ENCODE measurements at regions not wholly inside any gene's neighbourhood (a gene's known extent, or its start where the extent isn't known, plus 50 kb on each side); places are given as distances from the start of the nearest gene placed in this dataset.
A peak's percentile ranks its signal among the peaks of the same experiment; 100 is the strongest.
"Not testable (repeated sequence)": the region's sequence is repeated elsewhere in the genome, so short reads cannot be mapped to it uniquely, and the experiment has no call there.

GRCh38 chr3:3303636-3304035 lies 124.1 kb upstream of the CRBN start:
- no peaks in the 10 kb centered on the region for H3K9me3 ChIP-seq (ENCODE audit: low read depth, low read length)
- H3K36me3 ChIP-seq (ENCODE audit: insufficient read depth, low read length), result no peaks in the 10 kb centered on the region
- TF ChIP-seq POLR2AphosphoS5 (IDR thresholded peaks at IDR 0.05; ENCODE audit: borderline replicate concordance, low read depth, low read length), result no peak
- no peak for TF ChIP-seq EZH2 (IDR thresholded peaks at IDR 0.05)
- no peak for TF ChIP-seq FOXP2 (optimal IDR thresholded peaks at IDR 0.05; ENCODE audit: control extremely low read depth, extremely low read length, insufficient read depth)
- H3K9ac ChIP-seq (ENCODE audit: insufficient read length), result no peak overlapping the region
- DNase-seq (ENCODE audit: low read depth, low spot score), result no peak
- no peak overlapping the region for H3K27ac ChIP-seq
- H3K4me3 ChIP-seq, result no peak overlapping the region

- no peak overlapping the region for H3K9ac ChIP-seq (ENCODE audit: insufficient read length)
- no peaks in the 10 kb centered on the region for H3K9me3 ChIP-seq (ENCODE audit: low read depth, low read length)
- H3K36me3 ChIP-seq (ENCODE audit: insufficient read depth, low read length), result no peaks in the 10 kb centered on the region
- H3K27ac ChIP-seq, result no peak overlapping the region
- no peak for TF ChIP-seq FOXP2 (optimal IDR thresholded peaks at IDR 0.05; ENCODE audit: control extremely low read depth, extremely low read length, insufficient read depth)
- TF ChIP-seq EZH2 (IDR thresholded peaks at IDR 0.05), result no peak
- TF ChIP-seq POLR2AphosphoS5 (IDR thresholded peaks at IDR 0.05; ENCODE audit: borderline replicate concordance, low read depth, low read length), result no peak
- no peak for DNase-seq (ENCODE audit: low read depth, low spot score)
- no peak overlapping the region for H3K4me3 ChIP-seq
Measured at GRCh38 chr3:3302964-3303363, 123.5 kb upstream of the CRBN start.

- Histone ChIP-seq H3K27ac (no peak overlapping the region), H3K4me3 (no peak overlapping the region), H3K9me3 (ENCODE audit: low read depth, low read length) (no peaks in the 10 kb centered on the region), H3K36me3 (ENCODE audit: insufficient read depth, low read length) (no peaks in the 10 kb centered on the region), H3K9ac (ENCODE audit: insufficient read length) (no peak overlapping the region)
- DNase-seq (ENCODE audit: low read depth, low spot score), result no peak
- no peak for TF ChIP-seq EZH2 (IDR thresholded peaks at IDR 0.05)
- no peak for TF ChIP-seq FOXP2 (optimal IDR thresholded peaks at IDR 0.05; ENCODE audit: control extremely low read depth, extremely low read length, insufficient read depth)
- TF ChIP-seq POLR2AphosphoS5 (IDR thresholded peaks at IDR 0.05; ENCODE audit: borderline replicate concordance, low read depth, low read length), result no peak
Measured at GRCh38 chr3:3301476-3301875, 122.0 kb upstream of the CRBN start.

GRCh38 chr3:3296979-3297381 lies 117.5 kb upstream of the CRBN start:
- DNase-seq (ENCODE audit: low read depth, low spot score), result peak; percentile 75
- Histone ChIP-seq H3K9me3 (ENCODE audit: low read depth, low read length) (no peaks in the 10 kb centered on the region), H3K27ac (no peak overlapping the region), H3K4me3 (no peak overlapping the region), H3K36me3 (ENCODE audit: insufficient read depth, low read length) (no peaks in the 10 kb centered on the region), H3K9ac (ENCODE audit: insufficient read length) (no peak overlapping the region)
- TF ChIP-seq EZH2 (IDR thresholded peaks at IDR 0.05) (no peak), FOXP2 (optimal IDR thresholded peaks at IDR 0.05; ENCODE audit: control extremely low read depth, extremely low read length, insufficient read depth) (no peak), POLR2AphosphoS5 (IDR thresholded peaks at IDR 0.05; ENCODE audit: borderline replicate concordance, low read depth, low read length) (peak; percentile 36; the same call in 1 of the 2 replicates)

GRCh38 chr3:3295586-3295985 lies 116.1 kb upstream of the CRBN start:
- Histone ChIP-seq H3K36me3 (ENCODE audit: insufficient read depth, low read length) (no peaks in the 10 kb centered on the region), H3K27ac (no peak overlapping the region), H3K9ac (ENCODE audit: insufficient read length) (no peak overlapping the region), H3K9me3 (ENCODE audit: low read depth, low read length) (no peaks in the 10 kb centered on the region), H3K4me3 (no peak overlapping the region)
- no peak for DNase-seq (ENCODE audit: low read depth, low spot score)
- TF ChIP-seq EZH2 (IDR thresholded peaks at IDR 0.05) (no peak), POLR2AphosphoS5 (IDR thresholded peaks at IDR 0.05; ENCODE audit: borderline replicate concordance, low read depth, low read length) (no peak), FOXP2 (optimal IDR thresholded peaks at IDR 0.05; ENCODE audit: control extremely low read depth, extremely low read length, insufficient read depth) (no peak)

- H3K27ac ChIP-seq; H3K36me3 ChIP-seq (ENCODE audit: insufficient read depth, low read length); H3K9me3 ChIP-seq (ENCODE audit: low read depth, low read length); H3K9ac ChIP-seq (ENCODE audit: insufficient read length); H3K4me3 ChIP-seq; DNase-seq (ENCODE audit: low read depth, low spot score): not testable (repeated sequence)
Measured at GRCh38 chr3:3291756-3292283, 112.3 kb upstream of the CRBN start.

GRCh38 chr3:3288255-3288654 lies 108.8 kb upstream of the CRBN start:
- no peak overlapping the region for H3K9ac ChIP-seq (ENCODE audit: insufficient read length)
- no peak for DNase-seq (ENCODE audit: low read depth, low spot score)
- H3K9me3 ChIP-seq (ENCODE audit: low read depth, low read length), result no peaks in the 10 kb centered on the region
- no peak overlapping the region for H3K4me3 ChIP-seq
- no peak overlapping the region for H3K27ac ChIP-seq
- no peaks in the 10 kb centered on the region for H3K36me3 ChIP-seq (ENCODE audit: insufficient read depth, low read length)
- TF ChIP-seq EZH2 (IDR thresholded peaks at IDR 0.05) (no peak), POLR2AphosphoS5 (IDR thresholded peaks at IDR 0.05; ENCODE audit: borderline replicate concordance, low read depth, low read length) (no peak), FOXP2 (optimal IDR thresholded peaks at IDR 0.05; ENCODE audit: control extremely low read depth, extremely low read length, insufficient read depth) (no peak)

GRCh38 chr3:3286014-3286413 lies 106.5 kb upstream of the CRBN start:
- Histone ChIP-seq H3K36me3 (ENCODE audit: insufficient read depth, low read length) (no peaks in the 10 kb centered on the region), H3K9me3 (ENCODE audit: low read depth, low read length) (no peaks in the 10 kb centered on the region), H3K4me3 (no peak overlapping the region), H3K9ac (ENCODE audit: insufficient read length) (no peak overlapping the region), H3K27ac (no peak overlapping the region)
- no peak for DNase-seq (ENCODE audit: low read depth, low spot score)
- no peak for TF ChIP-seq POLR2AphosphoS5 (IDR thresholded peaks at IDR 0.05; ENCODE audit: borderline replicate concordance, low read depth, low read length)
- no peak for TF ChIP-seq EZH2 (IDR thresholded peaks at IDR 0.05)
- no peak for TF ChIP-seq FOXP2 (optimal IDR thresholded peaks at IDR 0.05; ENCODE audit: control extremely low read depth, extremely low read length, insufficient read depth)

- no peaks in the 10 kb centered on the region for H3K9me3 ChIP-seq (ENCODE audit: low read depth, low read length)
- DNase-seq (ENCODE audit: low read depth, low spot score), result no peak
- H3K27ac ChIP-seq, result no peak overlapping the region
- no peak for TF ChIP-seq EZH2 (IDR thresholded peaks at IDR 0.05)
- TF ChIP-seq FOXP2 (optimal IDR thresholded peaks at IDR 0.05; ENCODE audit: control extremely low read depth, extremely low read length, insufficient read depth), result no peak
- TF ChIP-seq POLR2AphosphoS5 (IDR thresholded peaks at IDR 0.05; ENCODE audit: borderline replicate concordance, low read depth, low read length), result no peak
- H3K4me3 ChIP-seq, result no peak overlapping the region
- H3K36me3 ChIP-seq (ENCODE audit: insufficient read depth, low read length), result no peaks in the 10 kb centered on the region
- no peak overlapping the region for H3K9ac ChIP-seq (ENCODE audit: insufficient read length)
Measured at GRCh38 chr3:3281024-3281423, 101.5 kb upstream of the CRBN start.

Data from SK-N-MC (cell line).